ENCODE measurements at regions not wholly inside any gene's neighbourhood (a gene's known extent, or its start where the extent isn't known, plus 50 kb on each side); places are given as distances from the start of the nearest gene placed in this dataset.

- no peak overlapping the region for H3K4me2 ChIP-seq
- H3K9me3 ChIP-seq = no peaks in the 10 kb centered on the region
- ChIA-PET CTCF (no interaction called here), POLR2A (no interaction called here)
- FAIRE-seq (no peak), DNase-seq (ENCODE audit: low read depth in 1 of 2, low spot score in 1 of 2) (no peak), ATAC-seq (no peak)
- H3K4me3 ChIP-seq = no peak overlapping the region
- 64% methylated on average over 4 of the region's 4 CpGs for WGBS (ENCODE audit: missing lambda C conversion rate)
- H3K4me1 ChIP-seq = no peaks in the 10 kb centered on the region
- no peak overlapping the region for H3K27ac ChIP-seq
- TF ChIP-seq SREBF2 (IDR thresholded peaks at IDR 0.05) (no peak), POLR2AphosphoS2 (conservative IDR thresholded peaks at IDR 0.05; ENCODE audit: low read length) (no peak), POLR2A (IDR thresholded peaks at IDR 0.05; ENCODE audit: low read length) (no peak), KDM5A (IDR thresholded peaks at IDR 0.05) (no peak), EHF (CRISPR knock-in tag; IDR thresholded peaks at IDR 0.05) (no peak), KDM1A (IDR thresholded peaks at IDR 0.05; ENCODE audit: low read depth) (no peak), BHLHE40 (IDR thresholded peaks at IDR 0.05; ENCODE audit: low read depth, low read length) (no peak), RCOR1 (IDR thresholded peaks at IDR 0.05; ENCODE audit: low read depth, low read length) (no peak), JUN (IDR thresholded peaks at IDR 0.05) (no peak), EP300 (IDR thresholded peaks at IDR 0.05) (no peak), ELK1 (IDR thresholded peaks at IDR 0.05; ENCODE audit: low read depth, low read length) (no peak), GATA3 (IDR thresholded peaks at IDR 0.05; ENCODE audit: borderline replicate concordance) (no peak), RFX5 (IDR thresholded peaks at IDR 0.05) (no peak), ZC3H11A (IDR thresholded peaks at IDR 0.05) (no peak), RARB (CRISPR knock-in tag; IDR thresholded peaks at IDR 0.05) (no peak), ATOH8 (CRISPR knock-in tag; IDR thresholded peaks at IDR 0.05; ENCODE audit: low read depth) (no peak), E2F6 (IDR thresholded peaks at IDR 0.05; ENCODE audit: borderline replicate concordance, low read depth) (no peak), RNF2 (IDR thresholded peaks at IDR 0.05; ENCODE audit: borderline replicate concordance, low read depth) (no peak)
Measured at GRCh38 chr4:188534297-188534696, 395.1 kb downstream of the TRIML1 start.

GRCh38 chr4:188534917-188535316, 395.7 kb downstream of the TRIML1 start:
- Histone ChIP-seq H3K9me3 (no peaks in the 10 kb centered on the region), H3K4me1 (no peaks in the 10 kb centered on the region), H3K27ac (no peak overlapping the region), H3K4me2 (no peak overlapping the region), H3K4me3 (no peak overlapping the region)
- ATAC-seq (no peak), DNase-seq (ENCODE audit: low read depth in 1 of 2, low spot score in 1 of 2) (no peak), FAIRE-seq (no peak)
- TF ChIP-seq PHF8 (IDR thresholded peaks at IDR 0.05; ENCODE audit: borderline replicate concordance, low read depth) = no peak
- no peak for TF ChIP-seq BCL3 (IDR thresholded peaks at IDR 0.05)
- TF ChIP-seq KDM1A (IDR thresholded peaks at IDR 0.05; ENCODE audit: low read depth) = no peak
- no peak for TF ChIP-seq JUN (IDR thresholded peaks at IDR 0.05)
- TF ChIP-seq CBX2 (IDR thresholded peaks at IDR 0.05; ENCODE audit: borderline replicate concordance, low read depth) = no peak
- ChIA-PET CTCF (no interaction called here), POLR2A (no interaction called here)
- WGBS (ENCODE audit: missing lambda C conversion rate) = 86% methylated on average over 6 of the region's 6 CpGs

- no peak overlapping the region for H3K27ac ChIP-seq
- H3K4me3 ChIP-seq = no peak overlapping the region
- FAIRE-seq (no peak), DNase-seq (ENCODE audit: low read depth in 1 of 2, low spot score in 1 of 2) (no peak), ATAC-seq (no peak)
- no peak overlapping the region for H3K4me2 ChIP-seq
- no peaks in the 10 kb centered on the region for H3K4me1 ChIP-seq
- no peaks in the 10 kb centered on the region for H3K9me3 ChIP-seq
- TF ChIP-seq E2F6 (IDR thresholded peaks at IDR 0.05; ENCODE audit: borderline replicate concordance, low read depth) (no peak), CTCF (IDR thresholded peaks at IDR 0.05) (no peak)
- WGBS (ENCODE audit: missing lambda C conversion rate) = 94% methylated on average over 6 of the region's 10 CpGs
- ChIA-PET POLR2A (no interaction called here), CTCF (no interaction called here)
Measured at GRCh38 chr4:188536826-188537225, 397.6 kb downstream of the TRIML1 start.

All from A549 (cell line).